KMS-11 (cell line): ENCODE measurements at regions not wholly inside any gene's neighbourhood (a gene's known extent, or its start where the extent isn't known, plus 50 kb on each side); places are given as distances from the start of the nearest gene placed in this dataset.

Experiments
- H2AFZ ChIP-seq: fragments of 200-600 bp; sonication (generic); 2 replicates; pipeline ENCODE4 v1.6.1; 2016; ENCODE audit warnings: antibody characterized with exemption, mixed run types, low read depth
- H3K27ac ChIP-seq: fragments of 200-600 bp; sonication (generic); 2 replicates; pipeline ENCODE4 v1.6.1; 2016; ENCODE audit warnings: mild to moderate bottlenecking, mixed run types
- H3K27me3 ChIP-seq: fragments of 200-600 bp; sonication (generic); 2 replicates; pipeline ENCODE4 v1.6.1; 2017; ENCODE audit warnings: mild to moderate bottlenecking, low read depth, mixed run types, moderate library complexity; ENCODE audit not compliant: insufficient read depth
- H3K36me3 ChIP-seq: fragments of 200-600 bp; sonication (generic); 2 replicates; pipeline ENCODE4 v1.6.1; 2017; ENCODE audit warnings: mild to moderate bottlenecking, mixed run types; ENCODE audit not compliant: insufficient read depth
- H3K4me1 ChIP-seq: fragments of 200-600 bp; sonication (generic); 2 replicates; pipeline ENCODE4 v1.6.1; 2016; ENCODE audit warnings: mild to moderate bottlenecking, low read depth, mixed run types; ENCODE audit not compliant: poor library complexity, severe bottlenecking
- H3K4me2 ChIP-seq: fragments of 200-600 bp; sonication (generic); 2 replicates; pipeline ENCODE4 v1.7.0; 2016; ENCODE audit warnings: mild to moderate bottlenecking, mixed run types
- H3K4me3 ChIP-seq: fragments of 200-600 bp; sonication (generic); IDR thresholded peaks from 2 replicates; pipeline ENCODE4 v1.6.1; 2017; ENCODE audit warnings: low read depth, low read length, mixed read lengths; ENCODE audit not compliant: insufficient read depth
- H3K79me2 ChIP-seq: fragments of 200-600 bp; sonication (generic); 2 replicates; pipeline ENCODE4 v1.6.1; 2016; ENCODE audit warnings: low read depth, mixed run types; ENCODE audit not compliant: insufficient read depth
- H3K9ac ChIP-seq: fragments of 200-600 bp; sonication (generic); 2 replicates; pipeline ENCODE4 v1.6.1; 2016; ENCODE audit warnings: mild to moderate bottlenecking, mixed run types
- H4K20me1 ChIP-seq: fragments of 200-600 bp; sonication (generic); 2 replicates; pipeline ENCODE4 v1.6.1; 2016; ENCODE audit warnings: mild to moderate bottlenecking, mixed run types; ENCODE audit not compliant: insufficient read depth
- TF ChIP-seq, protein P1 (sequence below): fragments of 200-600 bp; sonication (generic); conservative IDR thresholded peaks from 2 replicates; pipeline ENCODE4 v1.6.1; 2017; ENCODE audit warnings: low read depth, mild to moderate bottlenecking, antibody characterized with exemption, low read length, moderate library complexity, mixed read lengths

DNA sequence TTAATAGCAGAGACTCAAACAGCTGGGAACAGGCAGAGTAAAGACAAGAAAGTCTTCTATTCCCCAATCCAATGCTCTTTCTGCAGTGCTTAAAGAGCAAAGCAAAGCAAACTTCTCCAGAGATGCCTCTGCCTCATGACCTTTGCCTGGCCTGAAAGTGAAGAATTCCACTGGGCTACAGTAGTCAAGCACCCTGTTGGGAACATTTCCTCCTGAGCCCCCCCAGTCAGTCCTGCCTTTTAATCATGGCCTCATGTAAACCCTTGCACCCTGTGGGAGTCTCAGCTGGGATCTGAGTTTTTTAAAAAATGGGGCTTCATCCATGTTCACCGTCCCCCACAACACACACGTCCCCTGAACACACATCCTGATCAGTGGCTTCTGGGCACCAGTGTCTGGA is 62.7 kb upstream of the TSPAN11 start:
- Histone ChIP-seq H4K20me1 (no peaks in the 10 kb centered on the region), H3K36me3 (no peaks in the 10 kb centered on the region), H3K27me3 (no peaks in the 10 kb centered on the region), H3K9ac (no peak overlapping the region), H2AFZ (no peak overlapping the region), H3K27ac (no peak overlapping the region), H3K4me1 (no peaks in the 10 kb centered on the region), H3K4me2 (no peak overlapping the region), H3K4me3 (no peak overlapping the region), H3K79me2 (no peaks in the 10 kb centered on the region)
- TF ChIP-seq, protein P1, sequence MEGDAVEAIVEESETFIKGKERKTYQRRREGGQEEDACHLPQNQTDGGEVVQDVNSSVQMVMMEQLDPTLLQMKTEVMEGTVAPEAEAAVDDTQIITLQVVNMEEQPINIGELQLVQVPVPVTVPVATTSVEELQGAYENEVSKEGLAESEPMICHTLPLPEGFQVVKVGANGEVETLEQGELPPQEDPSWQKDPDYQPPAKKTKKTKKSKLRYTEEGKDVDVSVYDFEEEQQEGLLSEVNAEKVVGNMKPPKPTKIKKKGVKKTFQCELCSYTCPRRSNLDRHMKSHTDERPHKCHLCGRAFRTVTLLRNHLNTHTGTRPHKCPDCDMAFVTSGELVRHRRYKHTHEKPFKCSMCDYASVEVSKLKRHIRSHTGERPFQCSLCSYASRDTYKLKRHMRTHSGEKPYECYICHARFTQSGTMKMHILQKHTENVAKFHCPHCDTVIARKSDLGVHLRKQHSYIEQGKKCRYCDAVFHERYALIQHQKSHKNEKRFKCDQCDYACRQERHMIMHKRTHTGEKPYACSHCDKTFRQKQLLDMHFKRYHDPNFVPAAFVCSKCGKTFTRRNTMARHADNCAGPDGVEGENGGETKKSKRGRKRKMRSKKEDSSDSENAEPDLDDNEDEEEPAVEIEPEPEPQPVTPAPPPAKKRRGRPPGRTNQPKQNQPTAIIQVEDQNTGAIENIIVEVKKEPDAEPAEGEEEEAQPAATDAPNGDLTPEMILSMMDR = no peak

GRCh38 chr12:30862486-30862885 is 64.1 kb upstream of the TSPAN11 start:
- Histone ChIP-seq H3K4me2 (no peak overlapping the region), H3K4me1 (no peaks in the 10 kb centered on the region), H3K36me3 (no peaks in the 10 kb centered on the region), H3K27me3 (no peaks in the 10 kb centered on the region), H2AFZ (no peak overlapping the region), H3K4me3 (no peak overlapping the region), H3K27ac (no peak overlapping the region), H3K79me2 (no peaks in the 10 kb centered on the region), H4K20me1 (no peaks in the 10 kb centered on the region), H3K9ac (no peak overlapping the region)
- TF ChIP-seq, protein P1 = no peak

- Histone ChIP-seq H3K4me3 (no peak overlapping the region), H3K27me3 (no peaks in the 10 kb centered on the region), H3K36me3 (no peaks in the 10 kb centered on the region)
Measured at GRCh38 chr12:30859226-30859625, 67.3 kb upstream of the TSPAN11 start.

GRCh38 chr12:30858471-30858870 is 68.1 kb upstream of the TSPAN11 start:
- no peak overlapping the region for H3K27ac ChIP-seq
- no peaks in the 10 kb centered on the region for H3K79me2 ChIP-seq
- H3K4me2 ChIP-seq = no peak overlapping the region
- no peaks in the 10 kb centered on the region for H4K20me1 ChIP-seq
- H3K4me3 ChIP-seq = no peak overlapping the region
- H3K36me3 ChIP-seq = no peaks in the 10 kb centered on the region
- TF ChIP-seq, protein P1 = no peak
- no peak overlapping the region for H3K9ac ChIP-seq
- H3K27me3 ChIP-seq = no peaks in the 10 kb centered on the region
- no peaks in the 10 kb centered on the region for H3K4me1 ChIP-seq
- H2AFZ ChIP-seq = no peak overlapping the region

More at GRCh38 chr12:30859226-30859625, 67.3 kb upstream of the TSPAN11 start:
- TF ChIP-seq, protein P1 = no peak
- no peaks in the 10 kb centered on the region for H3K4me1 ChIP-seq
- no peak overlapping the region for H3K27ac ChIP-seq
- H3K9ac ChIP-seq = no peak overlapping the region
- H4K20me1 ChIP-seq = no peaks in the 10 kb centered on the region
- H3K4me2 ChIP-seq = no peak overlapping the region
- no peaks in the 10 kb centered on the region for H3K79me2 ChIP-seq
- no peak overlapping the region for H2AFZ ChIP-seq
